ENCODE measurements at regions not wholly inside any gene's neighbourhood (a gene's known extent, or its start where the extent isn't known, plus 50 kb on each side); places are given as distances from the start of the nearest gene placed in this dataset.

DNA sequence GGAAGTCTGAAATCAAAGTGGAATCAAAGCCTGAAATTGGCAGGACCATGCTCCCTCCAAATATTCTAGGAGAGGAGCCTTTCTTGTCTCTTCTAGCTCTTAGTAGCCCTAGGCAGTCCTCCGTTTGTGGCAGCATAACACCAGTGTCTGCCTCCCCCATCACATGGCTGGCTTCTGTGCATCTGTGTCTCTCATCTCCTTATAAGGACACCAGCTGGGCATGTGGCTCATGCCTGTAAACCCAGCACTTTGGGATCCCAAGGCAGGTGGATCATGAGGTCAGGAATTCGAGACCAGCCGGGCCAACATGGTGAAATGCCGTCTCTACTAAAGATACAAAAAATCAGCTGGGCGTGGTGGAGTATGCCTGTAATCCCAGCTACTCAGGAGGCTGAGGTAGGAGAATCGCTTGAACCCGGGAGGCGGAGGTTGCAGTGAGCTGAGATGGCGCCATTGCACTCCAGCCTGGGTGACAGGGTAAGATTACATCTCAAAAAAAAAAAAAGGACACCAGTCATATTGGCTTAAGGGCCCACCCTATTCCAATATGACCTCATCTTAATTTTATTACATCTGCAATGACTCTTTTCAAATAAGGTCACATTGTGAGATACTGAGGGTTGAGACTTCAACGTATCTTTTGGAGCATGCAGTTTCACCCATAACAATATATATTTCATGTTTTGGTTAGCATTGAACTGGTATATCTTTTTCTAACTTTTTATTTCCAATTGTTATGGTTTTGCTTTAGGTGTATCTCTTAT, 148.0 kb upstream of the TPM1 start:
- TF ChIP-seq, protein P1, sequence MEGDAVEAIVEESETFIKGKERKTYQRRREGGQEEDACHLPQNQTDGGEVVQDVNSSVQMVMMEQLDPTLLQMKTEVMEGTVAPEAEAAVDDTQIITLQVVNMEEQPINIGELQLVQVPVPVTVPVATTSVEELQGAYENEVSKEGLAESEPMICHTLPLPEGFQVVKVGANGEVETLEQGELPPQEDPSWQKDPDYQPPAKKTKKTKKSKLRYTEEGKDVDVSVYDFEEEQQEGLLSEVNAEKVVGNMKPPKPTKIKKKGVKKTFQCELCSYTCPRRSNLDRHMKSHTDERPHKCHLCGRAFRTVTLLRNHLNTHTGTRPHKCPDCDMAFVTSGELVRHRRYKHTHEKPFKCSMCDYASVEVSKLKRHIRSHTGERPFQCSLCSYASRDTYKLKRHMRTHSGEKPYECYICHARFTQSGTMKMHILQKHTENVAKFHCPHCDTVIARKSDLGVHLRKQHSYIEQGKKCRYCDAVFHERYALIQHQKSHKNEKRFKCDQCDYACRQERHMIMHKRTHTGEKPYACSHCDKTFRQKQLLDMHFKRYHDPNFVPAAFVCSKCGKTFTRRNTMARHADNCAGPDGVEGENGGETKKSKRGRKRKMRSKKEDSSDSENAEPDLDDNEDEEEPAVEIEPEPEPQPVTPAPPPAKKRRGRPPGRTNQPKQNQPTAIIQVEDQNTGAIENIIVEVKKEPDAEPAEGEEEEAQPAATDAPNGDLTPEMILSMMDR (IDR thresholded peaks at IDR 0.05; ENCODE audit: poor library complexity): no peak
- TF ChIP-seq EZH2 (IDR thresholded peaks at IDR 0.05; ENCODE audit: borderline replicate concordance) (no peak), EZH2phosphoT487 (IDR thresholded peaks at IDR 0.05; ENCODE audit: low read depth, severe bottlenecking, unreplicated experiment) (no peak)
